ENCODE measurements at regions not wholly inside any gene's neighbourhood (a gene's known extent, or its start where the extent isn't known, plus 50 kb on each side); places are given as distances from the start of the nearest gene placed in this dataset.

DNA sequence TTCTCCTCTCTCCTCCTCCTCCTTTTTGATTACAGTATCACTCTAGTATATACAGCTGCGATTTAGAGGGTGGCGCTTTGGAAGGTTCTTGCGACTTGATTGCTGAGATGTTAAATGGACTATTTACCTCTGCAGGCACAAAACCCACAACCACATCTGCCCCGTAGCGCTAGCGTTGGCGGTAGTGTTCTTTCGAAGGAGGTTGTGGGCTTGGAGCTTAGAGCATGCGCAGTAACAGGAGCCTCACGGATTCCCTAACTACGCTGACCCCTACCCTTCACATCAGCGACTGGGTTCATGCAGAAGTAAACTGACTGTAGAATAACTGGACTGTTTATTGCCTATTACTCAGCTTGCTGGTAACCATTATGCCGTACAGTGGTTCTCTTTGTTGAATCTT lies 58.0 kb downstream of the CGGBP1 start:
- TF ChIP-seq SMC3 (IDR thresholded peaks at IDR 0.05; ENCODE audit: low read length) = no peak
- no peak for TF ChIP-seq ZNF619 (CRISPR knock-in tag; IDR thresholded peaks at IDR 0.05)
- TF ChIP-seq NFIB (CRISPR knock-in tag; IDR thresholded peaks at IDR 0.05; ENCODE audit: borderline replicate concordance) = no peak

All from HepG2 (cell line).